GM18873 (cell line): ENCODE measurements at regions not wholly inside any gene's neighbourhood (a gene's known extent, or its start where the extent isn't known, plus 50 kb on each side); places are given as distances from the start of the nearest gene placed in this dataset.

ENCODE experiments used
- ATAC-seq: cut with Tn5 transposase; IDR thresholded peaks from one replicate; pipeline ENCODE4 v1.9.1; 2021; ENCODE audit warnings: mild to moderate bottlenecking, moderate library complexity, moderate number of reproducible peaks; ENCODE audit not compliant: unreplicated experiment, low FRiP score

GRCh38 chr2:105470979-105471378, 72.1 kb upstream of the FHL2 start:
- no peak for ATAC-seq

DNA sequence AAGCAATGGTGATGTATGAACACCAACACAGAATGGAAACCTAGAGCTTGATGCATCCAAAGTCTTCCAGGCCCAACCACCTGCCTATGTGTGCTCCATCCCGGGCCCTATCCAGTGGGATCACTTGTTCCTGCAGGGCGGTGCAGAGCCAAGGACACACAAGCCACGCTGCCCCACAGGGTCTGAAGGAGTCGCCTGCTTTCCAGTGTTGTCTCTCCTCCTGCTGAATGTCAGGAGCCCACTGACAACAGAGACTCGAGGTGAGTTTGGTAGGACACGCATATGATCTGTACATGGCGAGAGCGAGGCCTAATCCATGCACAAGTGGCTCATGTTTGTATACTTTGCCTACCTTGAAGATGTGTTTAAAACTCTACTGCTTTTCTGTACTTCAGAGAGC, 70.9 kb upstream of the FHL2 start:
- ATAC-seq: no peak

DNA sequence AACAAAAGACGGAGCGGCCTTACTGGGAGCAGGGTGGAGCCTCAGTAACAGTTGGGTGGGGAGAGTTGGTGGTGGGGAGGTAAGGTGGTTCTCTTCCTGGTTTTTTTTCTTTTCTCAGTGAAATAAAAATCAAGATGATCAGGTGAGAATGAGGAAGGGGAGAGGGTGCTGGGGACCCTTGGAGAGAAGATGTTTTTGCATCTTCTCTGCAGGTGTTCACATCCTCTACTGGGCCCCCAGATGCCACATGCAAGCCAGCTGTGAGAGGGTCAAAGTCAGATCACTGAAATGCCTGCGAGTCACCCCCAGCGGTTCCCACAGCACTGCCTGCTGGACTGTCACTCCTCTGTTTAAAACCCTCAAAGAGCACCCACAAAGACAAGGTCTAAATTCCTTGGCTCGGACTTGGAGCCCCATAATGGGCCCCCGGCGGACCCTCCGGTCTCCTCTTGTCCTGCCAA, 69.8 kb upstream of the FHL2 start:
- ATAC-seq: no peak

GRCh38 chr2:105464325-105464724, 65.5 kb upstream of the FHL2 start:
- no peak for ATAC-seq

DNA sequence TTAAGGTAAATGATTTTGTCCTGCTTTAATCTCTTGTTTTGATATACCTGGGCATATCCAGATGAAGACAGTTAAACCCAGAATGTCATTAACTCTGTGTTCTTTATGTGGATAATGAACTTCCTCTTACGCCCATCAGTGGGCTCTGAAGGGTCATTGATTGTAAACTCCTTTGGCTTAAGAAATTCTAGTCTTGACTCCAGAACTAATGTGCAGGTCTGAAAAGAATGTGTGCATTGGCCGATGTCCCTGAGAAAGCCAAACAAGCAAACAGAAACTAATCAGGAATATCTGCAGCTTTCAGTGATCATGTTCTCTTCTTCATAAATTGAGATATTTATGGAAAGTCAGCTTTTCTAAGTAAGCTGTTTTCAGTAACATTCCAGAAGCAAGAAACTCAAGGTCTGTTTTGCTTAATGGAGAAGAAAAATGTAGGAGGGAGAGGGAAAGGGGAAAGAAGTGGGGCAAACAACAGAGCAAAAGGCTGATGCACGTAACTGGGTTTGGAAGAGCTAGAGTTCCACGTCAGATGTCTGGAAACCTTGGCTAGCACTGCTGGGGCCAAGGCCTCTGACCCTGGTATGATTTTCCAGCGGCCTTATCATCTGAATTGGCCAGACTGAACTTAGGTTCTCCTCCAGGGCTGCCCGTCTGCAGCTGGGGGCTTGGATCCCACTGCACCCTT, 61.3 kb upstream of the FHL2 start:
- no peak for ATAC-seq

- ATAC-seq: no peak
Observed at GRCh38 chr2:105458076-105458475, 59.2 kb upstream of the FHL2 start.

- ATAC-seq: no peak
Observed at GRCh38 chr2:105455488-105456003, 56.7 kb upstream of the FHL2 start.

- no peak for ATAC-seq
Observed at GRCh38 chr2:105454801-105455485, 56.1 kb upstream of the FHL2 start.

DNA sequence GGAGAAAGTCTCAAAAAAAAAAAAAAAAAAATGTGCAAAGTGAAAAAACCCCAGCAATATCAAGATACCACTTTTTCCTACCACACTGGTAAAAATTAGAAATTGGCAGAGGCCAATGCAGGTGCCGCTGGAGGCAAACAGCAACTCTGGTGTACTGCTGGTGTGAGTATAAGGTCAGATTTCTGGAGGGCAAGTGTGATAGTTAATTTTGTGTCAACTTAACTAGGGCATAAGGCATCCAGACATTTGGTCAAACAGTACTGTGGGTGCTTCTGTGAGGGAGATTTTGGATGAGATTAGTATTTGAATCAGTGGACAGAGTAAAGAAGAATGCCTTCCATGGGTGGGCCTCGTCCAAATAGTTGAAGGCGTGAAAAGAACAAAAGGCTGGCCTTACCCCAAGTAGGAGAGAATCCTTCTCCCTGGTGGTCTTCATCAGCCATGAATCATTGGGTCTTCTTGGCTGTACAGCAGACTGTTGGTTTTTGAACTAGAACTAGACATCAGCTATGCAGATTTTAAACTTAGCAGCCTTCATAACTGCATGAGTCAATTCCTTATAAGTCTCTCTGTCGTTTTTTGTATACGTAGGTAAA, 52.8 kb upstream of the FHL2 start:
- ATAC-seq: no peak

DNA sequence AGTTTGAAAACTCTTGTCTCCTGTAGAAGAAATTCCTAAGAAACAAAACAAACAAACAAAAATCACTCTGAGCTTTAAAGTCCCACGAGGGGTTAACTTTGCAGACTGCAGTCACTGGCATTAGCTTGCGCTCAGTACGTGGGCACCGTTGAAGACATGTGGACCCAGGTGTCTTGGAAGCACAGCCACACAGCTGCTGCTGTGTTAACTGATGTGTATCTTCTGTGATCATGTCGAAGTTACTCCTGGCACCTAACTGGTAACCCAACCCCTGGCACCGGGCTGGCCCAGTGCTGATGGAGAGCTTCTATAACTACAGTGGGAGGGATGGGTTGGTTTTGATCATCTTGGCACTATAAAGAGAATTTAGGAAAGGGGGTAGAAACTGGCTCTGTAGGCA, 51.6 kb upstream of the FHL2 start:
- no peak for ATAC-seq

- ATAC-seq: no peak
Observed at GRCh38 chr2:105449076-105449475, 50.2 kb upstream of the FHL2 start.
